ENCODE measurements at regions not wholly inside any gene's neighbourhood (a gene's known extent, or its start where the extent isn't known, plus 50 kb on each side); places are given as distances from the start of the nearest gene placed in this dataset.

DNA sequence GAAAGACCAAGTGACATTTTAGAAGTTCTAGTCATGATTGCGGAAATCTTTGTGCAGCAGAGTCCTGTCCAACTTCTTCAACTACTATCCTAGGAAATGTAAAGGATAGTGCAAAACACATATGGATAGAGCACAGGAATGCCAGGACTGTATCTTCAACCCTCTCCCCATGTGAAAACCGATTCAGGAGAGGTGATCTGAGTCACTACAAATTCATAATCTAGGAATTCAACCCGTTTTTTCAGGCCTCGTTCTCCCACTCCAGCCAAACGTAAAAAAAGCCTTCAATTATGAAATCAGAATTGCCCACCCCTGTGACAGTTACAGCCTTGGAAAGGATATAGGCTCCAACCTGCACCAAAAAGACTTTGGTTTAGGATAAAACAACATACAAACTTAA is 52.9 kb upstream of the RGS1 start:
- Histone ChIP-seq H2BK12ac (ENCODE audit: low read depth, low read length) (no peak overlapping the region), H2AFZ (ENCODE audit: low read length) (no peak overlapping the region), H3K18ac (ENCODE audit: extremely low read depth, low read length) (no peak overlapping the region), H3K27me3 (replicated peaks in 1 of 4; ENCODE audit: control insufficient read depth in 3 of 4, extremely low read depth in 1 of 4, insufficient read depth in 3 of 4, low read length in 3 of 4) (no peaks in the 10 kb centered on the region), H2BK5ac (ENCODE audit: low read depth, low read length) (no peak overlapping the region), H2BK15ac (ENCODE audit: low read length) (no peak overlapping the region), H3K4me3 (ENCODE audit: extremely low read depth in 1 of 4, insufficient read depth in 2 of 4, low read depth in 3 of 4, low read length in 4 of 4) (no peak overlapping the region), H3K4me1 (replicated peaks in 1 of 4; ENCODE audit: control insufficient read depth in 3 of 4, insufficient read depth in 4 of 4, low read length in 3 of 4) (no peaks in the 10 kb centered on the region), H3K23ac (ENCODE audit: insufficient read length) (no peak overlapping the region), H2BK120ac (replicated peaks; ENCODE audit: low read depth, low read length) (no peak overlapping the region), H3K79me2 (ENCODE audit: control insufficient read depth in 1 of 2, insufficient read depth in 2 of 2, low read length in 2 of 2) (no peaks in the 10 kb centered on the region), H3K9me3 (ENCODE audit: insufficient read depth in 2 of 2, low read depth in 1 of 2, low read length in 1 of 2) (no peaks in the 10 kb centered on the region), H2AK5ac (ENCODE audit: low read depth, low read length) (no peak overlapping the region), H4K8ac (ENCODE audit: extremely low read depth, insufficient read depth, low read length) (no peak overlapping the region), H3K14ac (ENCODE audit: insufficient read length) (no peak overlapping the region), H3K4me2 (ENCODE audit: insufficient read depth in 1 of 2, low read depth in 2 of 2, low read length in 2 of 2) (no peak overlapping the region), H4K91ac (replicated peaks; ENCODE audit: insufficient read length, low read length) (no peak overlapping the region), H4K5ac (ENCODE audit: insufficient read length, low read depth, low read length) (no peak overlapping the region), H3K36me3 (ENCODE audit: control insufficient read depth in 2 of 4, insufficient read depth in 4 of 4, low read length in 3 of 4) (no peaks in the 10 kb centered on the region), H3K56ac (replicated peaks; ENCODE audit: insufficient read length, low read depth, low read length) (no peak overlapping the region), H3K27ac (ENCODE audit: low read depth, low read length) (no peak overlapping the region), H3K23me2 (ENCODE audit: low read depth, low read length) (no peaks in the 10 kb centered on the region), H3K4ac (replicated peaks; ENCODE audit: insufficient read length, low read depth, low read length) (no peak overlapping the region), H3K79me1 (ENCODE audit: low read depth, low read length) (no peaks in the 10 kb centered on the region), H4K20me1 (replicated peaks in 1 of 2; ENCODE audit: control insufficient read depth in 1 of 2, insufficient read depth in 2 of 2, low read length in 2 of 2) (no peaks in the 10 kb centered on the region), H3K9ac (replicated peaks in 1 of 4; ENCODE audit: extremely low read depth in 1 of 4, low read depth in 3 of 4, low read length in 3 of 4) (no peak overlapping the region), H2BK20ac (ENCODE audit: low read length) (no peak overlapping the region)
- POLR2A ChIA-PET (ENCODE audit: partially characterized antibody) = no interaction called here
- CTCF ChIA-PET (ENCODE audit: partially characterized antibody) = no interaction called here
- TF ChIP-seq SIX5 (IDR thresholded peaks at IDR 0.05; ENCODE audit: low read depth, low read length) (no peak), SP1 (IDR thresholded peaks at IDR 0.05; ENCODE audit: low read depth, low read length) (no peak), SIRT6 (IDR thresholded peaks at IDR 0.05; ENCODE audit: low read length) (no peak)
- FAIRE-seq (no peak), DNase-seq (ENCODE audit: low read depth in 1 of 2, low spot score in 2 of 2) (no peak)
- WGBS, 2 experiments (ENCODE audit: extremely low coverage in 1 of 2, insufficient coverage in 1 of 2, insufficient read length in 1 of 2, insufficient replicate concordance in 2 of 2, low coverage in 1 of 2, low lambda C conversion rate in 2 of 2, missing lambda C conversion rate in 1 of 2) = 91% methylated on average over 5 of the region's 5 CpGs; no CpG with 5 or more reads in 1 of the 2 experiments

Data from H1 (cell line).